GM21717 (cell line): ENCODE measurements at regions not wholly inside any gene's neighbourhood (a gene's known extent, or its start where the extent isn't known, plus 50 kb on each side); places are given as distances from the start of the nearest gene placed in this dataset.
"Not testable (repeated sequence)": the region's sequence is repeated elsewhere in the genome, so short reads cannot be mapped to it uniquely, and the experiment has no call there.

Source experiments
- ATAC-seq: cut with Tn5 transposase; IDR thresholded peaks from one replicate; pipeline ENCODE4 v1.9.1; 2021; ENCODE audit warnings: mild to moderate bottlenecking, moderate library complexity; ENCODE audit not compliant: unreplicated experiment

DNA sequence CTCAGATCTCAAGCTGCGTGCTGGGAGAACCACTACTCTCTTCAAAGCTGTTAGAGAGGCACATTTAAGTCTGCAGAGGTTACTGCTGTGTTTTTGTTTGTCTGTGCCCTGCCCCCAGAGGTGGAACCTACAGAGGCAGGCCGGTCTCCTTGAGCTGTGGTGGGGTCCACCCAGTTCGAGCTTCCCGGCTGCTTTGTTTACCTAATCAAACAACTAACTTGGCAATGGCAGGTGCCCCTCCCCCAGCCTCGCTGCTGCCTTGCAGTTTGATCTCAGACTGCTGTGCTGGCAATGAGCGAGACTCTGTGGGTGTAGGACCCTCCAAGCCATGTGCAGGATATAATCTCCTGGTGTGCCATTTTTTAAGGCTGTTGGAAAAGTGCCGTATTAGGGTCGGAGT, 442.4 kb downstream of the TMEM232 start:
- ATAC-seq: not testable (repeated sequence)

DNA sequence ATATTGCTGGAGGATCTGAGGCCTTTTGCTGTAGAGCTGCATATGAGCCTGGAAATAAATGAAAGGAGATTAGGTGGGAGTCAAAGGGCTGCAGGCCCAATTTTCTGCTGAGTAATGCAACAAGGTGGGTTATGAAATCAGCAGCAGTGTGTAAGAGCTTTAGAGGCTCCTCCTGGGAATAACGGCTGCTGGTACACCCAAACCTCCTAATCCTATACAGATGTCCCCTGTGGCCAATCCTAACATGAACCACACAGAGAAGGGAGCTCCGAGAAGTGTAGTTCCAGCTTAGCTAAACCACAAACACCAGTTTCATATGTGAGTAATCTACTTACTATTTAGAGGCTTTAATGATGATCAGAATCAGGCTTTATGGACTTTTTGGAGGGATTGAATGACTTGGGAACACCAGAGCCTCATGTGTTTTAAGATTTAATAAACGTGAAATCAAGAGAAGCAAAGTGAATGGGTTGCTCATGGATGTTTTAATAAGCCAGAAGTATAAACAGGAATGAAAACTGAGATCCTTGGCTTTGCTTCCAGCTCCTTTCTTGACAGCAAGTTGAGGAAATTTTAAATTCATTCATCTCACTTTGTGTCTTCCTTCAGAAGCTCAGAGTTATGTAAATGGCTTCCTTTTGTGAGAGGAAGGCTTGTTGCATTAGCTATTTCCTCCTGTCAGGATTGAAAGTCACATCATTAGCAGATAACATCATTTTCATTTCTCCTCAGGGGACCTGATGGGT, 437.5 kb downstream of the TMEM232 start:
- no peak for ATAC-seq

DNA sequence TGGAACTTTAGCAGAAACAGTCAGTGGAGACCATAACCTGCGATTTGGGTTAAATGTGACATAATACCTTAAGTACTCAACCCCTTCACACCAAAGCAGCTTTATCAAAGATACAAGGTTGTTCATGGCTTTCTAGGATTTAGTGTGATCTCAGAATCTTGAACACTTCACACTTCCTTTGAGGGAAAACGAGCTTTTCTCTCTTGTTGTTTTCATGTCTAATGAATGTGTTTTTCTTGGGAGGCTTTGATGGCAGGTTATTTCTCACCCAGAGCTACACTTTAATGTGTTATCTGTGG, 437.0 kb downstream of the TMEM232 start:
- no peak for ATAC-seq

DNA sequence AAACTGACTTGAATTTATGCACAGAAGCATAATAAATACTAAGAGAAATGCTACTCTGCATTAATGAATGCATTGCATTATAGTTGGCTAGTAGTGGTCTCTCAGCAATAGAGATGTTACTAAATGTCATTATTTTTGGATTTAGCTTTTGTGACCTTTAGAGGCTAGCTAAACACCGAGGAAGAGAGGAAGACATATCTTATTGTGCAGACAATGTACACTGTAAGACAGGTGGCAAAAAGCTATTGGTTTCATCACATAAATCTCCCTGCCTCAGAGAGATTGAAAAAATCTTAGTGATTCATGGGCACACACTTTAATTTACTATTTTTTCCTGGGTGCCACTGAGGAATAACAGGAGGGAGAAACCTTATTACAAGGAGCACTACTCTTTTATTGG, 435.9 kb downstream of the TMEM232 start:
- no peak for ATAC-seq

DNA sequence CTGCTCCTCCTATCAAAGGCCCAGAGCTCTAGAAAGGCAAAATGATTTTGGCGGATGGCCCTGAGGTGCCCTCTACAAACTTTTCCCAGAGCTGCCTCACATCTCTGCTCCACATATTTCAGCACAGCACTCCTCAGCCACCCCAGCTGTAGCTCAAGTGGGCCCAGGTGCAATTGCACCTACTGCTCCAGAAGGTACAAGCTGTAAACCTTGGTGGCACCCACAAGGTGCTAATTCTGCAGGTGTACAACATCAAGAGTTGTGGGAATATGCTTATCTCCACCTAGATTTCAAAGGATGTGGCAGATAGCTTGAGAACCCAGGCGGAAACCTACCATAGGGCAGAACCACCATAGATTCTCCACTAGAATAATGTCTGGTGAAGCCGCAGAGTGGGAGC, 432.2 kb downstream of the TMEM232 start:
- no peak for ATAC-seq

GRCh38 chr5:110297152-110297670, 429.3 kb downstream of the TMEM232 start:
- ATAC-seq: no peak

DNA sequence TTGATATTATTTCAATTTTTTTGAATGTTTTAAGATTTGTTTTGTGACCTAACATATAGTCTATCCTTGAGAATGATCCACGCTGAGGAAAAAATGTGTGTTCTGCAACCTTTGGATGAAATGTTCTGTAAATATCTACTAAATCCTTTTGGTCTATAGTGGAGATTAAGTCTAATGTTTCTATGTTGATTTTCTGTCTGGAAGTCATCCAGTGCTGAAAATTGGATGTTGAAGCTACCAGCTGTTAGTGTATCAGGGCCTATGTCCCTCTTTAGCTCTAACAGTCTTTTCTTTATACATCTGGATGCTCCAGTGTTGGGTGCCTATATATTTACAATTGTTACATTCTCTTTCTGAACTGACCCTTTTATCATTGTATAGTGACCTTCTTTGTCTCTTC, 422.3 kb downstream of the TMEM232 start:
- no peak for ATAC-seq

GRCh38 chr5:110306650-110307049, 419.8 kb downstream of the TMEM232 start:
- ATAC-seq: no peak

- no peak for ATAC-seq
Measured at GRCh38 chr5:110309222-110309621, 417.2 kb downstream of the TMEM232 start.

GRCh38 chr5:110316566-110316965, 409.9 kb downstream of the TMEM232 start:
- not testable (repeated sequence) for ATAC-seq

GRCh38 chr5:110321117-110321516, 405.4 kb downstream of the TMEM232 start:
- no peak for ATAC-seq

GRCh38 chr5:110323357-110323756, 403.1 kb downstream of the TMEM232 start:
- no peak for ATAC-seq

GRCh38 chr5:110323832-110324231, 402.6 kb downstream of the TMEM232 start:
- no peak for ATAC-seq

- no peak for ATAC-seq
Measured at GRCh38 chr5:110324876-110325275, 401.6 kb downstream of the TMEM232 start.

DNA sequence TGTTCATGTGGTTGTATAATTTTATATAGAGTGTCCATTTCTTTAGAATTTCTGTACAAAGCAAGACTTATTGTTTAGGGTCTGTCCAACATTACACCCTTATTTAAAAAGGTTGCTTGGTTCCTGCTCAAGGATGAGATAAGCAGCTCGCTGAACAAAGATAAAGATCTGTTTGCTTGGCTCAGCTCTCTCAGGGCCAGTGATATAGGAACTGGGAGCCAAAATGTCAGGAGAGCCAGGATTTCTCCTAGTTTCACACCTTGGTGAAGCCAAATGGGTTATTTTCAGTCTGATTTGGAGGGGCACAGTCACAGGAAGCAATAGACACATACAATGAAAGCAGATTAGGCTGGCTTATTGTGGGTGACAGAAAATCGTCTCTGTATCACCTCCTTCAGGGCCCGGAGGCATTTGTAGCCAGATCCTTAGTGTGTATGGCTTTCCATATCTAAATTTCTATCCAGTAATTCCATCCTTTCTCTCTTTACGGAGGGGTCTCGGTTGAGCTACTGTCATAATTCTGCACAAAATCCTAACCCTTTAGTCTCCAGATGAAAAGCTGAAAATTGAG, 396.4 kb downstream of the TMEM232 start:
- ATAC-seq: no peak

- no peak for ATAC-seq
Measured at GRCh38 chr5:110333384-110333783, 393.1 kb downstream of the TMEM232 start.

DNA sequence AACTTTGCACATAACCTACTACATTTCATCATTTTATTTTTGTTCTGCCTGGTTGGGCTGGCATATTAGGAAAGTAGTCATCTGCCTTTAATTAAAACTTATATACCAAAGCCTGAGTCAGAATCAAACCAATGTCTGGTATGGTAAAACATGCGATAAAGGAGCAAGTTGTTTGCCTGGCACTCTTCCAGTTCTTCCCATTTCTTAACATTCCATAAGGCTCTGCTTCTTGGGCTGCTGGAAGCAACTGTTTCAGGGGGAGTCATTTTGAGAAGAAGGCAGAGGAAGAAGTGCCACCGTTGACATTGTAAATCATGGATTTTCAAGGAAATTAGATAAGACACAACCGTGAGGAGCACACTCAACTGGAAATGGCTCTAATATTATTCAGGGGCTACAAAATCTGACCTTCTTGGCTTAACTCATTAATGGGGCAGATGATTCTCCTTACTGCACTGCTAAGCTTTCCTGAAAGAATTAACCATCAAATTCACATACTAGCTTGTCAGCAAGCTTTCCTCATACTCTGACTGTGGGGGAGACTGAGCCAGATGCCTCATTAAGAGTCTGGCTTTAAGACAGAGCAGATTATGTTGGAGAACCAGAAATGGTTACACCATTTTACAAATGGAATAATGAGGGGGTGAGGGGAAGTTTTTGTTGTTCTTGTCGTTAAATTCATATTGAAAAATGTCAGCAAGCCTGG, 391.0 kb downstream of the TMEM232 start:
- no peak for ATAC-seq

DNA sequence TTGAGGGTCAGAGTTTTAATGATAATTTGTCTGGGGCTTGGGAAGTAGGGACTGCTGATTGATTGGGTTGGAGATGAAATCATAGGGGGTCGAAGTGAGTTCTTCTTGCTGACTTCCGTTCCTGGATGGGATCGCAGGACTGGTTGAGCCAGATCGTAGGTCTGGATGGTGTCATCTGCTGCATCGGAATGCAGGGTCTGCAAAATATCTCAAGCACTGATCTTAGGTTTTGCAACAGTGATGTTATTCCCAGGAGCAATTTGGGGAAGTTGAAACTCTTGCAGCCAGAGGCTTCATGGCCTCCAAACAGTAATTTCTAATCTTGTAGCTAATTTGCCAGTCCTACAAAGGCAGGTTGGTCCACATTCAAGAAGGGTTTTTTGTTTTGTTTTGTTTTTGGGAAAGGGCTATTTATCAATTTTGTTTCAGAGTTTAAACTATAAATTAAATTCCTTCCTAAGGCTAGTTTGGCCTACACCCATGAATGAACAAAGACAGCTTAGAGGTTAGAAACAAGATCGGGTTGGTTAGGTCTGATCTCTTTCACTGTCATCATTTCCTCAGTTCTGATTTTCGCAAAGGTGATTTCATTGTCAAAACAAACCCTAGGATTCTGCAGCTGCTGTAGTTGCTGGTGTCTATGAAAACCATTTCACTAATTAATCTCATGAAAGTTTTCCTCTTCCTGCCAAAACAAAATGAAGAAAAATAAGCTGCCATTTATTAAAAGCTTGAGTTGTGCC, 388.0 kb downstream of the TMEM232 start:
- ATAC-seq: no peak

DNA sequence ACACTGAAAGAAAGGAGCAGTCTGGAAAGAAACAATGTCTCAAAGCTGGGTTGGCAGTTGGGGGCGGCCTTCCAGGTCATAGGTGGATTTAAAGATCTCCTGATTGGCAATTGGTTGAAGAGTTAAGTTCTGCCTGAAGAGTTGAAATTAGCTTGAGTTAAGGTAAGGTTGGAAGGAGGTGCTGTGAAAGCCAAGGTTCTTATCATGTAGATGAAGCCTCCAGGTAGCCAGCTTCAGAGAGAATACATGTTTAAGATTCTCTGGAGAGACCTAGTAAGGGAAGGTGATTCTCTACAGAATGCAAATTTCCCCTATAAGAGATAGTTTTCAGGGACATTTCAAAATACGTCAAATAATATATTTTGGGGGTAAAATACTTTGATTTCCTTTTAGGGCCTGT, 387.1 kb downstream of the TMEM232 start:
- no peak for ATAC-seq

- no peak for ATAC-seq
Measured at GRCh38 chr5:110341836-110342235, 384.6 kb downstream of the TMEM232 start.

DNA sequence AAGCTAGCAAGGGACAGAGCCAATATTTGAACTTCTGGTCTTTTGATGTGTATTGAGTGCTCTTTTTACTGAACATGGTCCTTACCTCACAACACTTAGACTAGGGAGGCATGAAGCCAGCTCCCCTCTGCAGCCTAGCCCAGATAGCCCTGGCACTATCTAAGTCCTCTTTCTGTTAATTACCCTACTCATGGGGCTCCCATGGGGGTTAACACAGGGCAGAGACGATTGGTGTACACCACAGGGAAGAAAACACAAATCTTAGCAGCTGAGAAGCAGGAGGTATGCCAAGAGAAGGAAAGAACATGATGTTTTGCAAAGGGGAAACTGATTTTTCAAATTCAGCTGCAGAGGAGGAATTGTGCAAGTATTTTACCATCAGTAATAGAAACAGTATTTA, 383.8 kb downstream of the TMEM232 start:
- no peak for ATAC-seq
